Activated CD8-positive, alpha-beta T cell treated with anti-CD3 and anti-CD28 coated beads for 36 hours (primary cell): ENCODE measurements at regions not wholly inside any gene's neighbourhood (a gene's known extent, or its start where the extent isn't known, plus 50 kb on each side); places are given as distances from the start of the nearest gene placed in this dataset.

Source experiments
- ATAC-seq: fragments of 200-7000 bp; cut with Tn5 transposase; one replicate; pipeline ENCODE4 v1.10.0; 2021; ENCODE audit warnings: mild to moderate bottlenecking, moderate library complexity
- CTCF ChIA-PET: fragments of 350-600 bp; sonication (Branson Sonifier 250); formaldehyde crosslinking; loops from one replicate; lab custom pipeline; 2021; ENCODE audit warnings: antibody characterized with exemption; lab: Charles Lee
- POLR2A ChIA-PET: fragments of 350-600 bp; sonication (Branson Sonifier 250); formaldehyde crosslinking; loops from one replicate; lab custom pipeline; 2021; ENCODE audit warnings: antibody characterized with exemption; lab: Charles Lee
- DNase-seq: peaks from one replicate; pipeline ENCODE4 v3.0.0-alpha.2; 2020
- H3K27ac Mint-ChIP-seq: one replicate; pipeline ENCODE4 v1.8.0; 2021; ENCODE audit warnings: mild to moderate bottlenecking, mixed read lengths
- H3K27me3 Mint-ChIP-seq: one replicate; pipeline ENCODE4 v1.8.0; 2021; ENCODE audit warnings: mixed read lengths
- H3K36me3 Mint-ChIP-seq: one replicate; pipeline ENCODE4 v1.8.0; 2021; ENCODE audit warnings: low read depth, mixed read lengths
- H3K4me1 Mint-ChIP-seq: one replicate; pipeline ENCODE4 v1.8.0; 2021; ENCODE audit warnings: low read depth, mixed read lengths
- H3K4me3 Mint-ChIP-seq: one replicate; pipeline ENCODE4 v1.8.0; 2021; ENCODE audit warnings: mild to moderate bottlenecking, moderate library complexity, mixed read lengths
- H3K9me3 Mint-ChIP-seq: one replicate; pipeline ENCODE4 v1.8.0; 2021; ENCODE audit warnings: mixed read lengths
- intact Hi-C: fragments of 100-400 bp; cut with micrococcal nuclease; formaldehyde crosslinking; loops from one replicate; pipeline ENCODE4 v1.10.0; 2022
- TF ChIP-seq, protein P1 (sequence below): fragments of 200-600 bp; IDR thresholded peaks from one replicate; pipeline ENCODE4 v1.8.0; 2022; ENCODE audit warnings: antibody characterized with exemption, mild to moderate bottlenecking

DNA sequence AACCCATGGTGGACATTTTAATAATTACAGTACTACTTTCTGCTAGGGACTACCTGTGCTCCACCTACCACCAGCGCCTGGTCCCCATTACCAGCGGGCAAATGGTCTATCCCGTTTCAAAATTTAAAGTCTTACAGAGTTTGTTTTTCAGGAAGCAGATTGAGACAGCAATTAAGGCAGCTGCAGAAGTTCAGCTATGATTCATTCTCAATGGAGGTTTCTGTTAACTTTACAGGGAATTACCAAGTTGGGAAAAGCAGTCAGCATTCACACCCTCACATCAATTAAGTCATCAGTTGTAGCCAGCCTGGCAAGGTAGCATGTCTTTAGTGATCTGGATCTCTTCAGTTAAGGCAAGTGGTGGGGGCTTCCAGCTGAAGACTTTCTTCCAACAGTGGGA lies 410.6 kb upstream of the DAB2 start:
- H3K4me1 Mint-ChIP-seq, result no peaks in the 10 kb centered on the region
- POLR2A ChIA-PET, result no interaction called here
- CTCF ChIA-PET, result interaction anchor here (1.4 kb wide), 1 partner anchor 10 kb away, joined by 4 read pairs; no protein-coding TSS in a partner anchor
- peaks cover 10% of the 10 kb centered on the region for H3K27me3 Mint-ChIP-seq
- no peak overlapping the region for H3K27ac Mint-ChIP-seq
- intact Hi-C loops, result no loop called here
- H3K4me3 Mint-ChIP-seq, result no peak overlapping the region
- no peaks in the 10 kb centered on the region for H3K36me3 Mint-ChIP-seq
- no peak for DNase-seq
- no peak for ATAC-seq
- TF ChIP-seq, protein P1, sequence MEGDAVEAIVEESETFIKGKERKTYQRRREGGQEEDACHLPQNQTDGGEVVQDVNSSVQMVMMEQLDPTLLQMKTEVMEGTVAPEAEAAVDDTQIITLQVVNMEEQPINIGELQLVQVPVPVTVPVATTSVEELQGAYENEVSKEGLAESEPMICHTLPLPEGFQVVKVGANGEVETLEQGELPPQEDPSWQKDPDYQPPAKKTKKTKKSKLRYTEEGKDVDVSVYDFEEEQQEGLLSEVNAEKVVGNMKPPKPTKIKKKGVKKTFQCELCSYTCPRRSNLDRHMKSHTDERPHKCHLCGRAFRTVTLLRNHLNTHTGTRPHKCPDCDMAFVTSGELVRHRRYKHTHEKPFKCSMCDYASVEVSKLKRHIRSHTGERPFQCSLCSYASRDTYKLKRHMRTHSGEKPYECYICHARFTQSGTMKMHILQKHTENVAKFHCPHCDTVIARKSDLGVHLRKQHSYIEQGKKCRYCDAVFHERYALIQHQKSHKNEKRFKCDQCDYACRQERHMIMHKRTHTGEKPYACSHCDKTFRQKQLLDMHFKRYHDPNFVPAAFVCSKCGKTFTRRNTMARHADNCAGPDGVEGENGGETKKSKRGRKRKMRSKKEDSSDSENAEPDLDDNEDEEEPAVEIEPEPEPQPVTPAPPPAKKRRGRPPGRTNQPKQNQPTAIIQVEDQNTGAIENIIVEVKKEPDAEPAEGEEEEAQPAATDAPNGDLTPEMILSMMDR, result no peak
- H3K9me3 Mint-ChIP-seq, result peaks cover 5% of the 10 kb centered on the region

DNA sequence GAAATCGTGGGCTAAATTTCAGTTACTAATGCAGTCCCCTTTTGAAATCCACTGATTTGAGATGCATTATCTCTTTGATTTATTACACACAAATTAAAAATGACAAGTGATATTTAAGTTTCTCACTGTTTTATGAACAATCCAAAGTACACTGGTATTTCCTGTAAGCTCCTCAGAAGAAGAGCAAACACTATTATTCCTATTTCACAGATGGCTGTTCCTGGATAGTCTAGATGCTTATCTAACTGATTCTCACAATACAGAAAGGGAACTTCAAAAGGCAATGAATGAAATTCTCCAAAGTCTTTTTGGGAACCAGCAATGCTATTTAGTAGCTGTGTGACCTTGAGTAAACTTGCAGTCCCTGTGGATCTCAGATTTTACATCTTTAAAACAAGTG lies 404.7 kb upstream of the DAB2 start:
- ATAC-seq (no peak), DNase-seq (no peak)
- Mint-ChIP-seq H3K4me3 (no peak overlapping the region), H3K4me1 (no peaks in the 10 kb centered on the region), H3K27me3 (peaks cover 8% of the 10 kb centered on the region), H3K9me3 (no peaks in the 10 kb centered on the region), H3K27ac (no peak overlapping the region), H3K36me3 (no peaks in the 10 kb centered on the region)
- CTCF ChIA-PET, result no interaction called here
- TF ChIP-seq, protein P1, result no peak
- POLR2A ChIA-PET, result no interaction called here
- intact Hi-C loops, result no loop called here

DNA sequence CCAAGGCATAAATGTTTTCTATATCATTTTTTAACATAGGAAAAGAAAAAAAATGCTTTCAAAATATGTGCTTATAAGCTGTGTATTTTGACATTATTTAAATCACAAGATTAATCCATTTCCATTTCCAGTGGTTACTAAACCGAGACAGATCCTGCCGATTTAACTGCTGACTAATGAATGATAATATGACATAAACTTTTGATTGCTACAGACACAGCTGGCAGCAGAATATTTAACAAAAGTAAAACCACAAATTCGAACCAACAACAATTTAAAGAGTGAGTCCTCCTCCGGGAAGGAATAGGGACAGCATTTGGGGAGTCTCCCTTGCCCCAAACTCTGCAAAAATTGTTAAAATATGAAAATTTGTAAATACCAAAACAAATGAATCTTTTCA lies 401.3 kb upstream of the DAB2 start:
- no peak for DNase-seq
- H3K36me3 Mint-ChIP-seq, result no peaks in the 10 kb centered on the region
- no peaks in the 10 kb centered on the region for H3K4me1 Mint-ChIP-seq
- TF ChIP-seq, protein P1, result no peak
- no peaks in the 10 kb centered on the region for H3K9me3 Mint-ChIP-seq
- H3K27me3 Mint-ChIP-seq, result peaks cover 4% of the 10 kb centered on the region
- intact Hi-C loops, result no loop called here
- POLR2A ChIA-PET, result no interaction called here
- no peak overlapping the region for H3K27ac Mint-ChIP-seq
- CTCF ChIA-PET, result interaction anchor here (0.9 to 1.9 kb wide), 2 partner anchors 10 to 110 kb away, joined by 3 to 4 read pairs; no protein-coding TSS in a partner anchor
- no peak for ATAC-seq
- H3K4me3 Mint-ChIP-seq, result no peak overlapping the region

DNA sequence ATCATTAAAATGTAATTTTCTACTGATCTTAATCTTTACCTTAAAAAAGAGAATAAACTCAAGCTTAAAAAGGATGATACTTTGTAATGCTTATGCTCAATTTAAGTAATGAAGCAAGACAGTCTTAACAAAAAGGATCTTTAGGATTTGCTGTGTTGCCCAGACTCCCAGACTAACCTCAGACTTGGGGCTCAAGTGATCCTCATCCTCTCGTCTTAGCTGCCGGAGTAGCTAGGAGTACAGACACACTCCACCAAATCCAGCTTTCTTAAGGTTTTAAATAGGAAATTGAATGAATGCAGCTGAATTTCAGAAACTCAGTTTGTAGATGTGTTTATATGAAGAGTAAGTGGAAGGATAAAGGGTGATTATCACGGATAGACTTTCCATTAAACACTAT lies 400.5 kb upstream of the DAB2 start:
- no peaks in the 10 kb centered on the region for H3K4me1 Mint-ChIP-seq
- intact Hi-C loops, result no loop called here

DNA sequence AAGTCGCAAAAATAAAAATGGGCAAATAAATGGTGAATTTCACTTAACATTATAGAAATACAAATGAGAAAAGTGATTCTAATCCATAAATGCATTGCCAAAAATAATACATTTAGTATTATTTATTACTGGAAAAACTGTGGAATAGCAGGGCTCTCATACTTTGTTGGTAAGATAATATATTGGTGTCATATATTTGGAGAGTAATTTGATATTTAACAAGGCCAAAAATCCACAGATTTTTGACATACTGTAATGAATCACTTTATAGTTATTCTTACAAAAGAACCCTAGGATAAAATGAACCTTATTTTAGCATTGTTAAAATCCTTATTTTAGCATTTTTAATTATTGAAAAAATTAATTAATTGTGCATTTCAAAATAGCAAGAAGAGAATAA lies 397.2 kb upstream of the DAB2 start:
- CTCF ChIA-PET, result no interaction called here
- H3K27ac Mint-ChIP-seq, result no peak overlapping the region
- TF ChIP-seq, protein P1, result no peak
- no peaks in the 10 kb centered on the region for H3K36me3 Mint-ChIP-seq
- intact Hi-C loops, result no loop called here
- no peak overlapping the region for H3K4me3 Mint-ChIP-seq
- H3K9me3 Mint-ChIP-seq, result no peaks in the 10 kb centered on the region
- POLR2A ChIA-PET, result no interaction called here
- peaks cover 2% of the 10 kb centered on the region for H3K27me3 Mint-ChIP-seq
- DNase-seq (no peak), ATAC-seq (no peak)
- no peaks in the 10 kb centered on the region for H3K4me1 Mint-ChIP-seq

More for the DNA sequence above, 400.5 kb upstream of the DAB2 start:
- no peak overlapping the region for H3K4me3 Mint-ChIP-seq
- DNase-seq (no peak), ATAC-seq (no peak)
- no peak overlapping the region for H3K27ac Mint-ChIP-seq
- peaks cover 4% of the 10 kb centered on the region for H3K27me3 Mint-ChIP-seq
- ChIA-PET POLR2A (no interaction called here), CTCF (interaction anchor here (0.9 to 1.9 kb wide), 2 partner anchors 11 to 109 kb away, joined by 3 to 4 read pairs; no protein-coding TSS in a partner anchor)
- H3K9me3 Mint-ChIP-seq, result no peaks in the 10 kb centered on the region
- H3K36me3 Mint-ChIP-seq, result no peaks in the 10 kb centered on the region
- TF ChIP-seq, protein P1, result no peak
